Fibroblast of pulmonary artery (primary cell): ENCODE measurements at regions not wholly inside any gene's neighbourhood (a gene's known extent, or its start where the extent isn't known, plus 50 kb on each side); places are given as distances from the start of the nearest gene placed in this dataset.

Source experiments
- DNase-seq: peaks from one replicate; pipeline ENCODE4 v3.0.0-alpha.2; 2010; ENCODE audit warnings: low read depth
- H3K4me3 ChIP-seq: replicated peaks from 2 replicates; pipeline ENCODE4 v1.5.1; 2011; ENCODE audit warnings: low read depth, mild to moderate bottlenecking, control low read depth, low read length, moderate library complexity
- CTCF ChIP-seq: IDR thresholded peaks from 2 replicates; pipeline ENCODE4 v1.5.1; 2011; ENCODE audit warnings: mild to moderate bottlenecking, control low read depth, low read length, inconsistent platforms; ENCODE audit errors: missing control alignments

GRCh38 chr7:47024991-47025390 is 556.9 kb downstream of the TNS3 start:
- no peak for DNase-seq
- no peak for TF ChIP-seq CTCF
- H3K4me3 ChIP-seq: no peak overlapping the region

GRCh38 chr7:47008461-47008860 is 573.5 kb downstream of the TNS3 start:
- no peak overlapping the region for H3K4me3 ChIP-seq
- no peak for DNase-seq
- no peak for TF ChIP-seq CTCF

GRCh38 chr7:47007471-47007870 is 574.4 kb downstream of the TNS3 start:
- H3K4me3 ChIP-seq: no peak overlapping the region
- no peak for DNase-seq
- TF ChIP-seq CTCF: no peak

GRCh38 chr7:47000561-47000960 is 581.4 kb downstream of the TNS3 start:
- no peak for DNase-seq
- TF ChIP-seq CTCF: no peak

GRCh38 chr7:46999866-47000265 is 582.0 kb downstream of the TNS3 start:
- no peak overlapping the region for H3K4me3 ChIP-seq
- no peak for DNase-seq
- TF ChIP-seq CTCF: no peak

More at GRCh38 chr7:47000561-47000960, 581.4 kb downstream of the TNS3 start:
- no peak overlapping the region for H3K4me3 ChIP-seq

GRCh38 chr7:46996972-46997371 is 584.9 kb downstream of the TNS3 start:
- no peak for TF ChIP-seq CTCF
- H3K4me3 ChIP-seq: no peak overlapping the region
- no peak for DNase-seq

GRCh38 chr7:46993396-46993795 is 588.5 kb downstream of the TNS3 start:
- DNase-seq: peak; percentile 57

More at GRCh38 chr7:46993396-46993795, 588.5 kb downstream of the TNS3 start:
- H3K4me3 ChIP-seq: no peak overlapping the region
- no peak for TF ChIP-seq CTCF
